ENCODE measurements at regions not wholly inside any gene's neighbourhood (a gene's known extent, or its start where the extent isn't known, plus 50 kb on each side); places are given as distances from the start of the nearest gene placed in this dataset.
"Not testable (repeated sequence)": the region's sequence is repeated elsewhere in the genome, so short reads cannot be mapped to it uniquely, and the experiment has no call there.

- ATAC-seq: no peak
Observed at GRCh38 chr20:10109641-10110040, 74.9 kb downstream of the ANKEF1 start.

GRCh38 chr20:10110151-10110550 lies 75.4 kb downstream of the ANKEF1 start:
- ATAC-seq: peak; percentile 77

GRCh38 chr20:10111139-10111958 lies 76.6 kb downstream of the ANKEF1 start:
- no peak for ATAC-seq

GRCh38 chr20:10111959-10112250 lies 77.1 kb downstream of the ANKEF1 start:
- no peak for ATAC-seq

- ATAC-seq: no peak
Observed at GRCh38 chr20:10113746-10114145, 79.0 kb downstream of the ANKEF1 start.

- no peak for ATAC-seq
Observed at GRCh38 chr20:10114598-10114997, 79.8 kb downstream of the ANKEF1 start.

- no peak for ATAC-seq
Observed at GRCh38 chr20:10115021-10115420, 80.2 kb downstream of the ANKEF1 start.

GRCh38 chr20:10119336-10119735 lies 84.5 kb downstream of the ANKEF1 start:
- no peak for ATAC-seq

GRCh38 chr20:10124883-10125282 lies 90.1 kb downstream of the ANKEF1 start:
- not testable (repeated sequence) for ATAC-seq

- no peak for ATAC-seq
Observed at GRCh38 chr20:10125757-10126156, 91.0 kb downstream of the ANKEF1 start.

- no peak for ATAC-seq
Observed at GRCh38 chr20:10129749-10130148, 88.9 kb upstream of the SNAP25 start.

- ATAC-seq: peak; percentile 43
Observed at GRCh38 chr20:10131732-10132345, 86.8 kb upstream of the SNAP25 start.

- no peak for ATAC-seq
Observed at GRCh38 chr20:10132387-10132786, 86.2 kb upstream of the SNAP25 start.

- ATAC-seq: no peak
Observed at GRCh38 chr20:10133532-10133931, 85.1 kb upstream of the SNAP25 start.

- no peak for ATAC-seq
Observed at GRCh38 chr20:10134176-10134575, 84.5 kb upstream of the SNAP25 start.

GRCh38 chr20:10135438-10135837 lies 83.2 kb upstream of the SNAP25 start:
- ATAC-seq: no peak

- ATAC-seq: no peak
Observed at GRCh38 chr20:10137032-10137431, 81.6 kb upstream of the SNAP25 start.

GRCh38 chr20:10137533-10137932 lies 81.1 kb upstream of the SNAP25 start:
- no peak for ATAC-seq

GRCh38 chr20:10157549-10157948 lies 61.1 kb upstream of the SNAP25 start:
- ATAC-seq: no peak

GRCh38 chr20:10167040-10167439 lies 51.6 kb upstream of the SNAP25 start:
- no peak for ATAC-seq

- ATAC-seq: no peak
Observed at GRCh38 chr20:10167594-10167993, 51.0 kb upstream of the SNAP25 start.
